Prostate gland (tissue), 2 donors: ENCODE measurements at regions not wholly inside any gene's neighbourhood (a gene's known extent, or its start where the extent isn't known, plus 50 kb on each side); places are given as distances from the start of the nearest gene placed in this dataset.

ENCODE experiments used
- DNase-seq: peaks from one replicate; pipeline ENCODE4 v3.0.0-alpha.2; 2019; ENCODE audit warnings: low spot score
- H3K27ac ChIP-seq, 2 donors: fragments of 200-600 bp; sonication (generic); 2 replicates each; pipeline ENCODE4 v1.5.1; 2017 to 2019
- H3K27me3 ChIP-seq: fragments of 200-600 bp; sonication (generic); replicated peaks from 2 replicates; pipeline ENCODE4 v1.5.1; 2019; ENCODE audit not compliant: insufficient read depth
- H3K36me3 ChIP-seq, 2 donors: fragments of 200-600 bp; sonication (generic); 1 replicate in 1 of 2; 2 replicates in 1 of 2; pipeline versions ENCODE4 v1.5.1 to v1.8.1; 2017 to 2019
- H3K4me1 ChIP-seq: fragments of 200-600 bp; sonication (generic); replicated peaks from 2 replicates; pipeline ENCODE4 v1.5.1; 2019
- H3K4me3 ChIP-seq, 2 donors: fragments of 200-600 bp; sonication (generic); 2 replicates each; pipeline ENCODE4 v1.5.1; 2017 to 2019
- H3K9me3 ChIP-seq: fragments of 200-600 bp; sonication (generic); 2 replicates; pipeline ENCODE4 v1.5.1; 2017
- CTCF ChIP-seq, 4 experiments: fragments of 200-600 bp in 2 of 4; fragments of 450-650 bp in 2 of 4; sonication (generic) in 2 of 4; IDR thresholded peaks; 1 replicate in 3 of 4; 2 replicates in 1 of 4; pipeline ENCODE4 v1.5.1; 2016 to 2019; ENCODE audit warnings: antibody characterized with exemption in 4 of 4, mild to moderate bottlenecking in 2 of 4, moderate library complexity in 2 of 4
- POLR2A ChIP-seq: fragments of 450-650 bp; IDR thresholded peaks from one replicate; pipeline ENCODE4 v1.6.1; 2016; ENCODE audit warnings: antibody characterized with exemption, mild to moderate bottlenecking
- POLR2AphosphoS5 ChIP-seq: sonication (generic); formaldehyde crosslinking; IDR thresholded peaks from one replicate; pipeline ENCODE4 v1.6.1; 2017; ENCODE audit warnings: antibody characterized with exemption
- WGBS: methylation state at CpG from one replicate; pipeline ENCODE4 v1.1.5; 2018; 5-methylcytosine and 5-hydroxymethylcytosine counted together
- intact Hi-C: fragments of 100-400 bp; cut with DNase I; formaldehyde crosslinking; loops from one replicate; pipeline ENCODE4 v1.14.2; 2022

- WGBS = 89% methylated on average over 4 of the region's 7 CpGs
- no peak for DNase-seq
- Histone ChIP-seq H3K4me3 (no peak overlapping the region), H3K27ac (no peak overlapping the region), H3K4me1 (no peaks in the 10 kb centered on the region), H3K27me3 (no peaks in the 10 kb centered on the region), H3K9me3 (no peaks in the 10 kb centered on the region), H3K36me3 (no peaks in the 10 kb centered on the region)
- intact Hi-C loops = no loop called here
- TF ChIP-seq POLR2A (no peak), CTCF (IDR thresholded peaks at IDR 0.05) (no peak), POLR2AphosphoS5 (no peak)
Observed at GRCh38 chr20:24766826-24767622, 182.0 kb upstream of the CST7 start.

GRCh38 chr20:24767623-24768100 lies 181.4 kb upstream of the CST7 start:
- Histone ChIP-seq H3K4me3 (no peak overlapping the region), H3K36me3 (no peaks in the 10 kb centered on the region), H3K9me3 (no peaks in the 10 kb centered on the region), H3K27me3 (no peaks in the 10 kb centered on the region), H3K4me1 (no peaks in the 10 kb centered on the region), H3K27ac (no peak overlapping the region)
- 94% methylated on average over 4 of the region's 4 CpGs for WGBS
- DNase-seq = no peak
- no peak for TF ChIP-seq POLR2AphosphoS5
- no peak for TF ChIP-seq POLR2A
- TF ChIP-seq CTCF (IDR thresholded peaks at IDR 0.05) = no peak
- intact Hi-C loops = no loop called here

- H3K36me3 ChIP-seq = no peaks in the 10 kb centered on the region
- H3K4me3 ChIP-seq = no peak overlapping the region
- WGBS = 69% methylated on average over 4 of the region's 4 CpGs
- intact Hi-C loops = no loop called here
- no peaks in the 10 kb centered on the region for H3K9me3 ChIP-seq
- no peak for TF ChIP-seq POLR2A
- no peak for TF ChIP-seq POLR2AphosphoS5
- no peak for TF ChIP-seq CTCF (IDR thresholded peaks at IDR 0.05)
- DNase-seq = no peak
- H3K4me1 ChIP-seq = no peaks in the 10 kb centered on the region
- no peaks in the 10 kb centered on the region for H3K27me3 ChIP-seq
- no peak overlapping the region for H3K27ac ChIP-seq
Observed at GRCh38 chr20:24768201-24768636, 180.8 kb upstream of the CST7 start.

GRCh38 chr20:24768713-24769601 lies 180.1 kb upstream of the CST7 start:
- WGBS = 91% methylated on average over 10 of the region's 10 CpGs
- DNase-seq = no peak
- Histone ChIP-seq H3K9me3 (no peaks in the 10 kb centered on the region), H3K4me3 (no peak overlapping the region), H3K27me3 (no peaks in the 10 kb centered on the region), H3K36me3 (no peaks in the 10 kb centered on the region), H3K27ac (no peak overlapping the region), H3K4me1 (no peaks in the 10 kb centered on the region)
- TF ChIP-seq POLR2AphosphoS5 (no peak), CTCF (IDR thresholded peaks at IDR 0.05) (no peak), POLR2A (no peak)
- intact Hi-C loops = no loop called here
